Femur (tissue), 1 donor: ENCODE measurements at regions not wholly inside any gene's neighbourhood (a gene's known extent, or its start where the extent isn't known, plus 50 kb on each side); places are given as distances from the start of the nearest gene placed in this dataset.
A peak's percentile ranks its signal among the peaks of the same experiment; 100 is the strongest.
"Not testable (repeated sequence)": the region's sequence is repeated elsewhere in the genome, so short reads cannot be mapped to it uniquely, and the experiment has no call there.

ENCODE experiments used
- DNase-seq: peaks from one replicate; pipeline ENCODE4 v3.0.0-alpha.2; 2017

DNA sequence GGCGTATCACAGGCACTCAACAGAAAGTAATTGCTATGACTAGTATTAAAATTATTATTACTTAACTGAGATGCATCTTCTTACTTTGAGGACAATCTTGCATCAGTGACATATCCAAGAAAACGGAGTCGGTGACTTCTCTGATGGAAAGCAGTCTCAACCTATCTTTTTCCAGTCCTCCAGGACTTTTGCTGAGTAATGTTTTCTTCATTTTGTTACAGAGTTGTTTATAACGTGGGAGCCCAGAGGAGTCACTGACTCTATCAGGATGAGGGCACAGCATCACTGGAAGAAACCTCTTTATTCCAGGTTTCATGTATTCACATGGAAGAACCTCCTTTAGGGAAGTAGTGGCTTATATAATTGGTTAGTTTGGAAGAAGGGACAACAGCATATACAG lies 51.5 kb upstream of the MELK start:
- DNase-seq = no peak

DNA sequence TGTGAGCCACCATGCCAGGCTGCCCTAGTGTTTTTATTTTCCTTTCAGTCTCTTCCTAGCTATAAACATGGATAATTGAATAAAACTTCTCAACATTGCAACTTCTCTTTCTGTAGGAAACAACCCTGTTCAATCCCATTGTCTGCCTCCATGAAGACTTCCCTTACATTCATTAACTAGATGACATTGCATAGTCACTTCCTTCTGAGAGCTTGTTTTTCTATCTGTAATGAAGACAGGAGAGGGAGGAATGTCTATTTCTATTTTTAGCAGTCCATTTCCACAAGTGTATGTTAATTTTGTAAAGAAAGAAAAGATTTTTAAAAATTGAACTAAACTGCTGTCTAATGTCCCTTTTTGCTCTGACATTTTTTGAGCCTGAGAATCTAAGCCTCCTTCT lies 55.6 kb upstream of the MELK start:
- no peak for DNase-seq

DNA sequence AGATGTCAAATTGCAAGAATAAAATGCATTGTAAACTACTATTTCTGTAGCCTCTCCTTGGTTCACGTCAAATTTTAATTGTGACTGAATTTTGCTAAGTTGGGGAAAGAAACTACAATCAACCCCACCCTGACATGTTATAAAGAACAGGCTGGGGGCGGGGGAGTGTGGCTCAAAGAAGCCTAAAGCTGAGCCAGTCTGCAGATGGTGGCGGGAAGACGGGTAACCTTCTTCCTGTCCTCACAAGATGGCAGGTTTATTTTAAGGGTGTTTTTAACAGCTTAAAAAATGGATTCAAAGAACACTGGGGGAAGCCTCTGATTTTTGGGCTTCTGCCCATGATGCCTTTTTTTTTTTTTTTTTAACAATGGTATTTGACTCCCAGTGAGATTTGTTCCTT lies 68.5 kb upstream of the MELK start:
- DNase-seq = no peak

DNA sequence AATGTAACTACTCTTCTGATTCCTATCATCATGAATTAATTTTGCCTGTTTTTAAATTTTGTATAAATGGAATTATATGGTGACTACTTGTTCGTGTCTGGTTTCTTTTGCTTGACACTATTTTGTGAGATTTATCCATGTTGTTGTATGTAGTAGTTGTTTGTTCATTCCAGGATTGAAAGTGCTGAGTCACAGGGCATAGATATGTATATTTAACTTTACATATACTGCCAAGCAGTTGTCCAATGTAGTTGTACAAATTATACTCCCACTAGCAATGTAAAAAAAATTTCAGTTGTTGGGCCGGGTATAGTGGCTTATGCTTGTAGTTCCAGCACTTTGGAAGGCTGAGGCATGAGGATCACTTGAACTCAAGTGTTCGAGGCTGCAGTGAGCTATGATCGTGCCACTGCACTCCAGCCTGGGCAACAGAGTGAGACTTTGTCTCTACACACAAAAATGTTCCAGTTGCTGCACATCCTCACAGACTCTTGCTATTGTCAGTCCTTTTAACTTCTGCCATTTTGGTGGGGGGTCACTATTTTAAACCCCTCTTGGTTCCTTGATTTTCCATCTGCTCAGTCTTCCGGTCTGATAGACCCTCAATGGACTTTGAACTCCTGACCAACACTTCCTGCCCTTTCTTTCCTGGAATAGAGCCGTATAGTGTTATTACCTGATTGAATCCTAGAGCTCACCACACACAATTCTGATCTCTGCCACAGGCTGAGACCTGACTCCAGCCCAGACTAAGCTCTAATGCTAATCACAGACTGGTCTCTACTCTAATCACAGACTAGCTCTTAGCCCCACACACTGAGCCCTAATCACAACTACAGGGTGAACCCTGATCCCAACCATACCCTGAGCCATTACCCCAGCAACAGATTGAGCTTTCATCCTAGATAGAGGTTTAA lies 69.3 kb upstream of the MELK start:
- no peak for DNase-seq

DNA sequence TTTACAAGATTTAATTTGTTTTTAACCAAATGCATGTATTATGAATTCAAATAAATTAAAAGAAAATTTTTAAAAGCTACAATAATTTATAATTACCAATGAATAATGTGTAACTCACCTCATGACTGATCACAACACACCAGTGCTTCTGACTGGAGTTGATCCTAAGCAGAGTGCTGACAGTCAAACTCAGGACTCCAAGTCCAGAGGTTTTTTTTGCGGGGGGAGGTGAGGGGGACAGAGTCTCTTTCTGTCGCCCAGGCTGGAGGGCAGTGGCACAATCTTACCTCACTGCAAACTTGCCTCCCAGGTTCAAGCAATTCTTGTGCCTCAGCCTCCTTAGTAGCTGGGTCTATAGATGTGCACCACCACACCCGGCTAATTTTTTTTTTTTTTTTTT lies 71.0 kb upstream of the MELK start:
- DNase-seq = no peak

DNA sequence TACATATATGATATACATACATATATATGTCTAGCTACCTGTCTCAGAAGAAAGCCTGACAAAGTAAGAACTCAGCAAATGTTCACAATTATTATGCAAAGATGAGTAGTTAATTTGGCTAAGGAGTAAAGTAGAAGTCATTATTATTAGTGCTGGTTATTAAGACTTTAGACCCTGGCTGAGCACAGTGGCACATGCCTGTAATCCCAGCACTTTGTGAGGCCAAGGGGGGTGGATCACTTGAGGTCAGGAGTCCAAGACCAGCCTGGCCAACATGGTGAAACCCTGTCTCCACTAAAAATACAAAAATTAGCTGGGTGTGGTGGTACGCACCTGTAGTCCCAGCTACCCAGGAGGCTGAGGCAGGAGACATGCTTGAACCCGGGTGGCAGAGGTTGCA lies 71.8 kb upstream of the MELK start:
- not testable (repeated sequence) for DNase-seq

DNA sequence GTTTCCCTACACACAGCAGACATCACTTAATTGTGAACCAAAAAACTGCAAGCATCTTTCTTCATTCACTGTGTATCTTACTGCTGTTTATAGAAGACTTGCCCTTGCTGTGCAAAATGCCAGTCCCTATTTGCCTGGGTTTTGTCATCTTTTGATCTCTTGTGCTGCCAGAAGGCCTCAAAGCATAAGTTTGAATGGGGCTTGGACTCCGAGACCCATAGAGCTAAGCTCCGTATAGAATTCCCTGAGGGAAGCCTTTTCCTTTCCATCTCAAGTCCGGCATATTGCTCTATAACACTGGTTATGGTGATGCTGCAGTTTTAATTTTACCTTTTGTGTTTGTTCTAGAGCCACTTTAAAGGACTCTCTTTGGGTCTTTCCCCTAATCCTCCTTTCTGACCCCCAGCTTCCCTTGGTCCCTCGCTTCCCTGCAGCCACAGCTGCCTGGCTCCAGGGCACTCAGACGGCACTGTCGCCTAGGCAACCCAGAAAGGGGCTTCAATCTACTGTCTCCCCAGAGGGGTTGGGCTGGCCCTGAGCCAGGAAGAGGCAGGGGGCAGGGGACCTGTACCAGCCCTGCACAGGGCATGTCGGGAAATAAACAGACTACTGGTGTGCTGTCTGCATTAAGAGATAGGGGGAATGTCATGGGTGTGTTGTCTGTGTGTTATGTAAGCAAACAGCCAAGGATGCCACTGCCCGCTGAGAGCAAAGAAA lies 73.4 kb upstream of the MELK start:
- DNase-seq = peak; percentile 43

DNA sequence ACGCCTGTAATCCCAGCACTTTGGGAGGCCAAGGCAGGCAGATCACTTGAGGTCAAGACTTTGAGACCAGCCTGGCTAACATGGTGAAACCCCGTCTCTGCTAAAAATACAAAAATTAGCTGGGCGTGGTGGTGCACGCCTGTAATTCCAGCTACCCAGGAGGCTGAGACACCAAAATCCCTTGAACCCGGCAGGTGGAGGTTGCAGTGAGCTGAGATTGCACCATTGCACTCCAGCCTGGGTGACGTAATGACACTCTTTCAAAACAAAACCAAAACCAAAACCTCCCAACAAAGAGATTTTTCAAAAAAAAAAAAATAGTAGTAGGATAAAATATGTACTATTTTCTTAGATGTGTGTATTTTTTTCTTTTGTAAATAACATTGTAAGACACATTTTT lies 79.1 kb upstream of the MELK start:
- not testable (repeated sequence) for DNase-seq

DNA sequence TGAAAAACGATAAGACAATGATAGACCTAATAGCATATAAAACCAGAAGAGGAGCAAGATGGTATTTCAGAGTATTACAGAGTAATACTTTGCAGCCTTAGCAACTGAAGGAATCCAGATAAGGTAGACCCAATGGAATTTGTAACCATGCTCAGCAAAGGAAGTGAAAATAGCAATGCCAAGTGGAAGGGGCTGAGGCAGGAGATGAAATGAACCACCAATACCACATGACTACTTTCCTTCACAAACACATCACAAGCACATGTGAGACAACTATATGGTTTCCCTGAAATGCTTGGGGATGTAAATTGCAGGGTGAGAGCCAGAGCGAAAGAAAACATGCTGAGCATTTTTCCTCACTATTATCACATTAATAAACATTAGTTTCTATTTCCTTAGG lies 79.8 kb upstream of the MELK start:
- DNase-seq = no peak

DNA sequence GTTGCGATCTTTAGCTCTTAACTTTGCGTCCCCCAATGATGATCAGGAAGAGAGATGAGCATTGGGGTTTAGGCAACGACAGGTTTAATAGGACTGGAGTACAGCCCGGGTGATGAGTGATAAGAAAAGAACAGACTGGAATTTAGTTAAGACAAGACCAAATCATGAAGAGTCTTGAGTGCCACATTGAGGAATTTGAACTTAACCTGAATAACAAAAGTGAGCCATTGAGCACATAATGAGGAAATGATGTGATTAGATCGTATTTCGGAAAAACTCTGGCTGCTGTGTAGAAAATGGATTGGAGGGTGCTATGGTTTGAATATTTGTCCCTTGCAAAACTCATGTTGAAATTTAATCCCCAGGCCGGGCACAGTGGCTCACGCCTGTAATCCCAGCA lies 83.2 kb upstream of the MELK start:
- no peak for DNase-seq

DNA sequence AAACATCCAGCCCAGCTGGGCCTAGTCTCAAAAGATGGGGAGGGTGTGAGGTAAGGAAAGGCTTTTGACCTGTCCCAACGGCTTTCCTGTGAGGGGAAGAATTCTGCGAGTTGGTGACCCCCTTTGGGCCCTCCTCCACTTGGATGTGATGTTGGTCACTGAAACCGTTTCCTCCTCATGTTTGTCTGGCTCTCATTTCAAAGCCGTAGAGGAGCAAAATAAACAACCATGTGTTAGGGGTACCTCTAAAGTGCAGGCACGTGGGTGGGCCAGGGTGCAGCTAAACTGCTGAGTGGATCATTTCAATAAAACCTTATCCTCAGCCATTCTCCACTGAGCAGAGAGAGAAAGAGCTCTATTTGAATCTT lies 84.3 kb upstream of the MELK start:
- DNase-seq = peak; percentile 24

DNA sequence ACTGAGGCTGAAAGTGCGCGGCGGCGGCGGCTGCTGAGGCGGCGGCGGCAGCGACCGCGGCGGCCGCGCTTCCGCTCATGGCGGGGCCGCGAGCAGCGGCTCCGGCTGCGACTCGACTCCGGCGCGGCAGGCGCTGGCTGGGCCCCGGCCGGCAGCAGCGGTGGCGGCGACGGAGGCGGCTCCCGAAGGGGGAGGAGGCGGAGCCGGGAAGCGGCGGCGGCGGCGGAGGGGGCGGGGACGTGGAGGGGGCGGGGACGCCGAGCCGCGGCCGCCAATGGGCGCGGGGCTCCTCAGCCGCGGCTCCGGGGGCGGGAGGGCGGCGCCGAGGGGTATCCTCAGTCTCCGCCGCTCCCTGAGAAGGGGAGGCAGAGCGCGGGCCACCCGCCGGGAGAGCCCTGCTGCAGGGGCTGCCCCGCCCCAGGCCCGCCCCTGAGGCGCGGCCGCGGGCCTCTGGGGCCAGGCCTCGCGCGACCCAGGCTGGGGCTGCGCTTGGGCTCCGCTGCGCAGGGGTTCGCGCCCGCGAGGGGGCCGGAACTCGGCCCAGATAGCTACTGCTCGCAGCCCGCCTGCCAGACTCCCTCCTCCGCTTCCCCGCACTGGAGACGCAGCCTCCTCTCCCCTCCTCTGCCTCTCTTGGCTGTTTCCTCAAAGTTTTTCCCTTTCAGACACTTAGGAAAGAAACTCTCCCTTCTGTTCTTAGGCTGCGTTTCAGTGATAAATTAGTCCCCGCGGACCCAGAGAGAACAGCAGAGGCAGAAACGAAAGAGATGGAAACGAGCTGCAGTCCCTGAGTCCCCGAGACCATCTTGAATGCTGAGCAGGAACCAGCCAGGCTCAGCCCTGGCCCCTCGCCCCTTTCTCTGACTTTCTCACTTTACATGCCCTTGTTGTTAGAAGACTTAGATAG lies 85.0 kb upstream of the MELK start:
- DNase-seq = peak; percentile 95

DNA sequence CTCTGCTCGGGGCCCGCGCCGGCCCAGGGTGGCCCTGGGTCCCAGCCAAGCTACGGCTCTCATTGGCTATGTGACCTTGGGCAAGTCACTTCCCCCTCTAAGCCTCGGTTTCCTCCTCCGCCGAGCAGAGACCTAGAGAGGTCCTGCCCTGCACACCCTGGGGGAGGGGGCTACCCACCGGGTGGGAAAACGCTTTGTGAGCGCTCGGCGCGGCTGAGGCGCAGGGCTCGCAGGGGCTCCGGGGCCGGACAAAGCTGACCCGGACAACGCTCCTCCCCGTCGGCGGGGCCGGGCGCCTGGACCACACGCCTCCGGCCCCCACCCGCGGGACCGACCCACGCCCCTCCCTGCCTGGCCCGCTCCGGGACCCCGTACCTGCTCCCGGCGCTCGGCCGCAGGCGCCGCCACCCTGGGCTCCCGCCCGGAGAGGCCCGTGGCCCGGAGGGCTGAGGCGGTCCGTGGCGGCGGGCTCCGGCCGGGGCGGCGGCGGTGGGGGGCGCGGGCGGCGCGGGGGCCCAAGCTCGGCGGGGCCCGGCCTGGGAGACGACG lies 85.7 kb upstream of the MELK start:
- DNase-seq = peak; percentile 64

DNA sequence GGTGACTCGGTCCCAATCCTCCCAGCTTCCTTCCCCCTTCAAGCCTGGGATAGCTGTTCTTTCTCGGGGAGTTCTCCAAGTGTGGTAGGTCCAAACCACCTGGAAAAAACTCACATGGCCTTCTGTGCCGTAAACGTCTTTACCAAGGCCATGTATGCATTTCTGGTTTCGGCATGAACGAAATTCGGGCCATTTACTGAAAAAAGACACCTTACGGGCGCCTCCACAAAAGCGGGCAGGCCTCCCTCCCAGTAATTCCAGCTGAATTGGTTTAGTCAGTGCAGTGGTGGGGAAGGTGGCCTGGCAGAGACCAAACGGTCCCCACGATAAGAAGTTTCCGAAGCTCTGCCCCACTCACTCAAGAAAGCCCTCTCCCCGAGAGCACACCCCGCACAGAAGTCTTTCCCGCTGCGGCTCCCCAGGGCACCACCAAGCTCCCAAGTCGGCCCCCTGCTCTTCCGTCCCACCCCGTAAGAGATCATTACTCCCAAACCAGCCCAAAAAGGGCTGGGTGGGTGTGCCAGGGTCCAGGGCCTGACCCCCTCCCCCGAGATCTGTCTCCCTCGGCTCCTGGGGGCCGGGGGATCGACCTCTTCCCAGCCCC lies 86.3 kb upstream of the MELK start:
- DNase-seq = no peak

DNA sequence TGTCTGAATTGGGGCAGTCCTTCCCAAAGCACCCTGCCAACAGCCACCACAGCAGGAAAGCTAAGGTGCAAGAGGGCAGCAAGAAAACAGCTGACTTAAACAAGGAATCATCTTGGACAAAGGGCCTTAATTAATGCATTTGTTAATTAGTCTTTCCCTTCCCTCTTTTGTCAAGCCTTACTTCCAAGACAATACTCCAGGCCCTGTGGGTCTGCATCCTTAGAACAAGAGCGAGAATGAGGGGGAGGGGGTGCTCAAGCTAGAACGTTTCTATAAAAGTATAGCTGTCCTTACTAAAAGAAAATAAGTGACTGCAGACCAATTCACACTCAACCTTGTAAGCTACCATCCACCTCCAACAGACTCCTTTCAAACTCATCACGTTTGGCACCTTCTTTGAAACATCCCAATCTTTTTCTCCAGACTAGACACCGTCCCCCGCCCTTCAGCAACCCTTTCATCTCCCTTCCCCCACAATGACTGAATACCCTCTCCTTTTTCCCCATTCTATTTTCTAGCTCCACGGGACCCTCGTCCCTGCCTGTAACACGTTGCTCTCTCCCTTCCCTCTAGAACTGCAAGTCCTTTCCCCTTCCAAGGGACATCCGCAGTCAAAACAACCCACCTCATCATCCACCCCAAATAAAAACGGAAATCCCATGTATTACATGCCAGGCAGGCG lies 85.7 kb upstream of the RNF38 start:
- DNase-seq = no peak

DNA sequence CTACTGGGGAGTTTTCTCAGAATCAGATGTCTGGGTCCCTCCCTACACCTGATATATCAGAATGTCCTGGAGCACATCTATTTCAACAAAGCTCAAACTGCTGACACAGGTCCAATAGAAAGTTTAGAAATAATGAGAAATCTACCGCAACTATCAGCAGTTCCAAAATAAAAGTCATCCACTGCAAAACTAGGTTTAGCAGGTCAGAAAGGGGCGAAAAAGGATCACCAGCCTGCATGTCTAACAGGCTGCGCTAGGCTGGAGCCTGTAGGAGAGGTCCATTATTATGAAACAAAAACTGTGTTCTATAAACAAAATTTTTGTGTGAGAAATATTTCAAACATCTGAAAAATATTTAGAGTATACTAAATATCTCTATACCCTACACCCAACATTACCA lies 84.1 kb upstream of the RNF38 start:
- no peak for DNase-seq

DNA sequence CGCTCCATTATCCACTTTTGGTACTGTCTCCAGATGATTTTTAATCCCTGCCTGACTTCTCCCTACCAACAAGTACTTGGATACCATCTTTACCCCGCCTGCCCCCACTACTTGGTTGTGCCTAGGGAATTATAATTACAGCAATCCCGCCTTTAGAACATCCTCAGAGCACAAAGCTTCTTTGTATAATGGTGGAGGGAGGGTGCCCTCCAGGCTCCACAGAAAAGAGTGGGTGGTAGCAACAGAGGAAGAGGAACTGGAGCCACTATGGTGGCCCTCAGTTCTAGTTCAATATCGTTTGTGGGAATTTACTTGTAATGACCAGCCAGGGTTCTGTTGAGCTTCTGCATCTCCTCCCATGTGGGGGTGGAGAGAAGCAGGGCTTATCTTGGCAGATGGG lies 79.0 kb upstream of the RNF38 start:
- no peak for DNase-seq

DNA sequence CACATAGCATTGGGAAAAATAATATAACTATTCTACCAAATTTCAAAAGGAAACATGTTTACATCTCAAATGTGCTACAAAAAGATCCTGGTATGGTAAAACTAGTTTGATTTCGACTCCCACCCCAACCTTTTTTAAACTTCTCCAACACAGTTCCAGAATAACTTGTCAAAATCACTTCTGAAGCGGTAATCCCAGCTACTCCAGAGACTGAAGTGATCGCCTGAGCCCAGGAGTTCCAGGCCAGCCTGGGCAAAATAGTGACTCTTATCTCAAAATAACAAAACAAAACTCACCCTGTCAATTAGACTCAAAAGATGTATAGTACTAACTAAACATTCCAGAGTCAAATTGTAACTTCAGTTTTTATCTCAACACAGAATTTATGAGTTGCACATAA lies 71.3 kb upstream of the RNF38 start:
- DNase-seq = no peak

DNA sequence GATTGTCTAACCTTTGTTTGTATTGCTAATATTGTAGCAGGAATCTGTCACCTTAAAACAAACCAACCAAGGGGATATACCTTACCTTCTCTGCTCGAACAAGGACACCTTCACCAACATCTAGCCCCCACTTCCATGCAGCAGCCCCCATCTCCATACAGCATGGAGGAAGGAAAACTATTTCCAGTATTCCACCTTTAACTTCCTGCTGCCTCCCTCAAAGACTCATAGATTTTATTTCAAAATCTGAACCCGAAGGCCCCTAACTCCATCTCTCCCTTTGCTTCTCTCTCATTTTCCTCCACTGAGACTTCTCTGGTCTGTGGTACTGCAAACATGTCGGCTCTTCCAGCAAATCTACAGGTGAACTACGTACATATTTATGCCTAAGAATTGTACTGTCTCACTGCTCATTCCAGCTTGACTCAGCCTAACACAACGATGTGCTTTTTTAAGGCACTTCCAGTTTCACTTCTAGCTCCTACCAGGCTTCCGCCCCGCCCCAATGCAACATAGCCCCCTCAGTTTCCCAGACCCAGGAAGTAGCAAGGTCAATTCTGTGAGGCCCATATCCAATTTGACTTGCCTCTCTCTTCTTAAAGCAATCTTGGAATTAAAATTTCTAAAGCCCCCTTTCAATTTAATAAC lies 70.7 kb upstream of the RNF38 start:
- peak; percentile 44 for DNase-seq

DNA sequence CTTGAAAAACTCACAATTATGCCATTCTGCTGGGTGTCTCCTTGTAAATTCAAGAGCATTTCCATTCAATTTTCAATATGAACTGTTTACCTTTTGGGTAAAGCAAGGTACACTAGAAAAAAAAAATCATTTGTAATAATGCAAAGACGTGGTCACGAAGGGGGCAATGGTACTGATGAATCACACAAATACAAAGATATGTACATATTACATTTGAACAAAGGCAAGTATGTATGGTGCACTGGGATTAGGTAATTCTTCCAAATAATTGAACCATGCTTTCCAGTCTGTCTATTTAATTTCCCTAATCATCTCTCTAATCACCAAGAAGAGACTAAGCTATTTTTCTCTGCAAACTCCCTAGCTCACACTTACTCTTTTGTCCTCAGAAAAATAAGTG lies 63.4 kb upstream of the RNF38 start:
- DNase-seq = no peak

DNA sequence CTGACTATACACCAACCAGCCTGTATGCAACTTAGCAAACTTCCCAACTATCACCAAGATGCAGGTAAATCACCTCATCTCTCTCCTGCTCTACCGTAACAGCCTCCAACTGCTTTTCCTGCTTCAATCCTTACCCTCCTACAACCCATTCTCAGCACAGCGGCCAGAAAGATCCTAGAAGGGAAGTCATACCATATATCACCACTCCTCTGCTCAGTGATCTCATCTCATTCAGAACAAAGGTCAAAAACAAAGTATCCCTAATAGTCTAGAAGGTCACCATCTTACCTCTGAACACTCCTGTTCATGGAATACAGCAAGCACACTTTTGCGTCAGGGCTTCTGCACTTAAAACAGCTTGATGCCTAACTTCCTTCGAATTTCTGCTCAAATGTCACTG lies 62.2 kb upstream of the RNF38 start:
- DNase-seq = no peak

DNA sequence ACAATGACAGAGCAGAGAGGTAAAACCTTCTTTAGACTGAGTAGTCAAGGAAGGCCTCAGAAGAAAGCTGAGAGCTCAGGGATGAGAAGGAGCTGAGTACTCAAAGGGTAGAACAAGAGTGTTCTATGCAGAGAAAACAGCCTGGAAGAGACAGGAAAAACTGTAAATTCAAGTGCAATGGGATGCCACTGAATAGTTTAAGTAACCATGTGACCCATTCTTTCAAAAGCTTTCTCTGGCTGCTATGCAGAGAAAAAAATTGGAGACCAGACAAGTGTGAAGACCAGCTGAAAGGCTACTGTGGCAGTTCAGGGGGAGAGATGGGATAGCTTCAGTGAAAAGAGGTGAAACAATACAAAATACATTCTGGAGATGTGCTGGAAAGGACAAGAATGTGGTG lies 61.3 kb upstream of the RNF38 start:
- DNase-seq = no peak
